ENCODE measurements at regions not wholly inside any gene's neighbourhood (a gene's known extent, or its start where the extent isn't known, plus 50 kb on each side); places are given as distances from the start of the nearest gene placed in this dataset.

- no peaks in the 10 kb centered on the region for H3K36me3 ChIP-seq
- no peak overlapping the region for H3K27ac ChIP-seq
- no peaks in the 10 kb centered on the region for H3K27me3 ChIP-seq (ENCODE audit: low read depth)
- peaks cover 10% of the 10 kb centered on the region for H3K4me1 ChIP-seq
- DNase-seq (no peak), ATAC-seq (no peak)
- TF ChIP-seq CTCF (IDR thresholded peaks at IDR 0.05): no peak
- no peaks in the 10 kb centered on the region for H3K9me3 ChIP-seq
- no peak overlapping the region for H3K4me3 ChIP-seq
- intact Hi-C loops (cut with DNase I): no loop called here
These were observed 177.4 kb upstream of the RREB1 start for GRCh38 chr6:6930223-6930880.

GRCh38 chr6:6931071-6932025, 176.4 kb upstream of the RREB1 start:
- no peak overlapping the region for H3K27ac ChIP-seq
- DNase-seq (no peak), ATAC-seq (no peak)
- no peaks in the 10 kb centered on the region for H3K36me3 ChIP-seq
- H3K4me3 ChIP-seq: no peak overlapping the region
- intact Hi-C loops (cut with DNase I): no loop called here
- no peaks in the 10 kb centered on the region for H3K27me3 ChIP-seq (ENCODE audit: low read depth)
- H3K9me3 ChIP-seq: no peaks in the 10 kb centered on the region
- no peak for TF ChIP-seq CTCF (IDR thresholded peaks at IDR 0.05)
- H3K4me1 ChIP-seq: peaks cover 10% of the 10 kb centered on the region

- DNase-seq (no peak), ATAC-seq (no peak)
- H3K9me3 ChIP-seq: no peaks in the 10 kb centered on the region
- no peaks in the 10 kb centered on the region for H3K36me3 ChIP-seq
- TF ChIP-seq CTCF (IDR thresholded peaks at IDR 0.05): no peak
- no peak overlapping the region for H3K4me3 ChIP-seq
- no peak overlapping the region for H3K27ac ChIP-seq
- intact Hi-C loops (cut with DNase I): no loop called here
- no peaks in the 10 kb centered on the region for H3K27me3 ChIP-seq (ENCODE audit: low read depth)
- H3K4me1 ChIP-seq: peaks cover 10% of the 10 kb centered on the region
These were observed 175.4 kb upstream of the RREB1 start for GRCh38 chr6:6932341-6932740.

- H3K9me3 ChIP-seq: no peaks in the 10 kb centered on the region
- intact Hi-C loops (cut with DNase I): no loop called here
- H3K27me3 ChIP-seq (ENCODE audit: low read depth): no peaks in the 10 kb centered on the region
- H3K4me3 ChIP-seq: no peak overlapping the region
- peaks cover 10% of the 10 kb centered on the region for H3K4me1 ChIP-seq
- no peak for ATAC-seq
- DNase-seq: no peak
- no peak for TF ChIP-seq CTCF (IDR thresholded peaks at IDR 0.05)
- no peaks in the 10 kb centered on the region for H3K36me3 ChIP-seq
- no peak overlapping the region for H3K27ac ChIP-seq
These were observed 174.8 kb upstream of the RREB1 start for GRCh38 chr6:6932968-6933367.

- no peaks in the 10 kb centered on the region for H3K27me3 ChIP-seq (ENCODE audit: low read depth)
- ATAC-seq (no peak), DNase-seq (no peak)
- H3K4me1 ChIP-seq: no peaks in the 10 kb centered on the region
- no peak overlapping the region for H3K4me3 ChIP-seq
- H3K36me3 ChIP-seq: no peaks in the 10 kb centered on the region
- no peak for TF ChIP-seq CTCF (IDR thresholded peaks at IDR 0.05)
- intact Hi-C loops (cut with DNase I): no loop called here
- H3K9me3 ChIP-seq: no peaks in the 10 kb centered on the region
- no peak overlapping the region for H3K27ac ChIP-seq
These were observed 167.4 kb upstream of the RREB1 start for GRCh38 chr6:6940031-6941025.
